ENCODE measurements at regions not wholly inside any gene's neighbourhood (a gene's known extent, or its start where the extent isn't known, plus 50 kb on each side); places are given as distances from the start of the nearest gene placed in this dataset.

GRCh38 chr18:26711756-26712155 lies 153.8 kb downstream of the AQP4 start:
- FAIRE-seq = no peak
- no peak for DNase-seq (ENCODE audit: insufficient read length, low spot score)

GRCh38 chr18:26710470-26711096 lies 154.9 kb downstream of the AQP4 start:
- FAIRE-seq (no peak), DNase-seq (ENCODE audit: insufficient read length, low spot score) (no peak)
- TF ChIP-seq CTCF (IDR thresholded peaks at IDR 0.05; ENCODE audit: insufficient read depth, missing control alignments) = no peak

More at GRCh38 chr18:26711756-26712155, 153.8 kb downstream of the AQP4 start:
- TF ChIP-seq CTCF (IDR thresholded peaks at IDR 0.05; ENCODE audit: insufficient read depth, missing control alignments) = no peak

- TF ChIP-seq CTCF (IDR thresholded peaks at IDR 0.05; ENCODE audit: insufficient read depth, missing control alignments) = no peak
- DNase-seq (ENCODE audit: insufficient read length, low spot score) (no peak), FAIRE-seq (no peak)
Measured at GRCh38 chr18:26709897-26710296, 155.6 kb downstream of the AQP4 start.

- FAIRE-seq = no peak
- TF ChIP-seq CTCF (IDR thresholded peaks at IDR 0.05; ENCODE audit: insufficient read depth, missing control alignments) = no peak
- no peak for DNase-seq (ENCODE audit: insufficient read length, low spot score)
Measured at GRCh38 chr18:26708806-26709716, 156.4 kb downstream of the AQP4 start.

GRCh38 chr18:26706911-26707351 lies 158.6 kb downstream of the AQP4 start:
- TF ChIP-seq CTCF (IDR thresholded peaks at IDR 0.05; ENCODE audit: insufficient read depth, missing control alignments) = no peak
- FAIRE-seq (no peak), DNase-seq (ENCODE audit: insufficient read length, low spot score) (no peak)

- no peak for FAIRE-seq
- TF ChIP-seq CTCF (IDR thresholded peaks at IDR 0.05; ENCODE audit: insufficient read depth, missing control alignments) = no peak
Measured at GRCh38 chr18:26705757-26706156, 157.4 kb upstream of the KCTD1 start.

More at GRCh38 chr18:26705757-26706156, 157.4 kb upstream of the KCTD1 start:
- no peak for DNase-seq (ENCODE audit: insufficient read length, low spot score)
